ENCODE measurements at regions not wholly inside any gene's neighbourhood (a gene's known extent, or its start where the extent isn't known, plus 50 kb on each side); places are given as distances from the start of the nearest gene placed in this dataset.

DNA sequence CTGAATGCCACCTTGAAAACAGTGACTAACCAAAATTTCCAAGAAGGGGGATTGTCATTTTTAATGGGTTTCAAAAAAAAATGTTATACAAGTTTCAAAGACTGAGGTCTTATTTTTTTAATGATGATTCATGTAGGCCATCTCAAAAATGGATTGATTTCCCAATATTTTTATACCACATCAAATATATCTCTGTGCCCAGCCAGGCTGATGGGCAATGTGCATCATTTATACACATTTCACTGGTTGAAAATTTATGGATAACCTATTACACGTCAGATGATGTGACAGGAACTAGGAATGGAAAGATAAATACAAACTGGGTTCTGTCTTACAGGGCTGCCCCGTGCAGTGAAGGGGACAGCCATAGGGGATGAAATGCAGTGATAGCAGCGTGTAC, 112.7 kb upstream of the TMPO start:
- DNase-seq (ENCODE audit: low read depth) = no peak

DNA sequence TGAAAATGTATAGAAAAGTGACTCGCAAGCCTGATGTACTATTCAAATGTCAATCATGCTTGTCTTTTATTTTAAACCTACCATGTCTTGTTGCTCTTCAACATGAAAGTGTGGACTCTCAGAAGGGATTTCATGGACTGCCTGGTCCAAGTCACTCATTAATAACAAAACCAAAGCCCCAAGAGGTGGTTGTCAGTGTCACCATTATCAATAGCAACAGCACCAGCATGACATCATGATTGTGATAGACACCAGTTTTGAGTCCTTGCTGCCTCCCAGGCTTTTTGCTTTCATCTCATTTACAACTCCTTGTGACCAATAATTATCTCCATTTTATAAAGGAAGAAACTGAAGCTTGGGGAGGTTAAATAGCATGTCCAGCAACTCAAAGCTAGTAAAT, 112.0 kb upstream of the TMPO start:
- DNase-seq (ENCODE audit: low read depth) = no peak

DNA sequence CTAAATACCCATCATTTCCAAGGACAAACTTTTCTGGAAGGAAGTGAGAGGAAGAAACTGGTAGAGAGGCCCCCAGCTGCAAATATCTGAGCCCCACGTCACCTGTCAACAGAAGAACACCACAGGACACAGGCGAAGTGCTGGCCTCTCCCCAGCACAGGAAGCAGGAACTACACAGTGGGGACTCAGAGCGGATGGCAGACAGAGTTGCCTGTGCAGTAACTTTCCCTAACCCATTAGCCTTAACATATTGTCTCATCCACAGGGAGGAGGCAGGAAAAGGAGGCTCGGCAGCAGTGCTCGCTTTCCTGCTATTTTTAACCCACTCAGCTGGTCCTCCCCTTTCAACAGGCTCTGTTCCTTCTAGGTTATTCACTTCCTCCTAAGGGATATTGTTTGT, 111.5 kb upstream of the TMPO start:
- DNase-seq (ENCODE audit: low read depth) = no peak

DNA sequence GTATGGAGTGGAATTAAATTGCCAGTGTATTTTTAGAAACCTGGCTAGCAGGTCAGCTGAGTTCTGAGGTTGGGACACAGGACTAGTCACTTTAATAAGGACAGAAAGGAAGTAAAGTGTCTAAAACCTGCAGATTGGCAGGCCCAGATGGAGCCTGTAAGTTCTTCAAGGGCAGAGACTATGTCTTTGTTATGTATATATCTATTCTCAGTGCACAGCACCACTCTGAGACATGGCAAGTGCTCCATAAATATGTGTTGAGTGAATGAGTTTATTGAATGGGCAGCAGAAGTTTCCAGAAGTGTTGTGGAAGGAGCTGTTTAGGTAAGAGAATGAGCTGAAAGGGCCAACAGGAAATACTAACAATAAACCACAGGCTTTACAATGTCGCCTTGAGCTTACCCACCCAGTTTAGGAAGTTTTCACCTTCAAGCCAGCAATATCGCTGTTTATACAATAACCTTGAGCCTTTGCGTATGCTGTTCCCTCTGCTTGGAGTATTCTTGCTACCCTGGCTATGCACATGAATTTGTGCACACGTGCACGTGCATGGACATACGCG, 109.5 kb upstream of the TMPO start:
- DNase-seq (ENCODE audit: low read depth) = no peak

DNA sequence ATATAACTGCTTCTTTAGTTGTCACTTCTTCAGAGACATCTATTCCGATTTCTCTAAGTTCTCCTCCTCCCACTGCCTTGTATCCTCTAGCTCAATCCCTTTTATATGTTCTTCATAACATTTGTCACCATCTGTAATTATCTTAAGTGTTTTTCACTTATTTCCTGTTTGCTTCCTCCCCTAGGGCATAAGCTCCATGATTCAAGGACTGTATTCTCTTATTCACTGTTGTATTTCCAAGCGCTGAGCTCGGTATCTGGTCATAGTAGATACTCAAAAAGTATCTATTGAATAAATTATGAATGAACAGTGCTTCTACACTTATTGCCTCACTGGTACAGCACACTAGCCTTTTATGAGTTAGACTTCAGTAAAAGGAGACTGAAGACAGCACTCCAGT, 109.0 kb upstream of the TMPO start:
- no peak for DNase-seq (ENCODE audit: low read depth)

DNA sequence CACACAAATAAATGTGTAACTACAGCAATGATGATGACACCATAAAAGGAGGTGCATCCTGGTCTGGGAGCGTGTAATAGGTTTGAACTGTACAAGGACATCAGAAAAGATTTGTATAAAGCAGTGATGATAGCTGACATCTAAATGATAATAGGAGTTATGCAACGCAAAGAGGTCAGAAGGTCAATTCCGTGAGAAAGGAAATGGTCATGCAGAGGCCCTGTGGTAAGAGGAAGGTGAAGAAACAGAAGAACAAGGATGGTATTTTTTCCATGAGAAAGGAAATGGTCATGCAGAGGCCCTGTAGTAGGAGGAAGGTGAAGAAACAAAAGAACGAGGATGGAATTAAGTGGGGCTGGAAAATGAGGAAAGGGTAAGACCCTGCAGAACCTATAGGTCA, 106.7 kb upstream of the TMPO start:
- no peak for DNase-seq (ENCODE audit: low read depth)

DNA sequence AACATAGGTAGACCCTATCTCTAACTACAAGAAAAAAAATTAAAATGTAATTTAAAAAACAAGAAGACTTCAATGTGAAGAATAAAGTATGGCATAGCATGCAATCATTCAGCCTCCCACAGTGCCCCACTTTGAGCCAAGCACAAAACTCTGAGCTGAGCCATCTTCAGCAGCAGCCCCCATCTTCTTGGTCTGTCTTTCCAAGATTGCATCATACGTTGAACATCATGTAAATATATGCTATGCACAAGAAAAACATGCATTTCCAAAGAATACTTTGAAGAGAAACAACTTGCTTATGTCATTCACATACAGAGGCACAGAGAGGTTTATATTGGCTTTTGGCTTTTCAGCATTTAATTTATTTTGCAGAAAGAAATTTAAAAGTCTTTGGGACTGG, 105.8 kb upstream of the TMPO start:
- DNase-seq (ENCODE audit: low read depth) = no peak

DNA sequence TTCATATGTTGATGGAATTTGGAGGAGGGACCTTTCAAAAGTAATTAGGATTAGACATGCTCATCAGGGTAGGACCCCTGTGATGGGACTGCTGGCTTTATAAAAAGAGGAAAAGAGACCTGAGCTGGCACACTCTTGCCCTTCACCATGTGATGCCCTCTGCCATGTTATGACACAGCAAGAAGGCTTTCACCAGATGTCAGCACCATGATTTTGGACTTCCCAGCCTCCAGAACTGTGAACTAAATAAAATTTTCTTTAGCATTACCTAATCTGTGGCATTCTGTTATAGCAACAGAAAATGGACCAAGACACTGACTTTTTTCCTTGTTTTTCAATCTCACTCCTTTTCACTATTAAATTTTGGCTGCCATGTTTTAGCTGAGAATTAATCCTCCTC, 105.0 kb upstream of the TMPO start:
- no peak for DNase-seq (ENCODE audit: low read depth)

DNA sequence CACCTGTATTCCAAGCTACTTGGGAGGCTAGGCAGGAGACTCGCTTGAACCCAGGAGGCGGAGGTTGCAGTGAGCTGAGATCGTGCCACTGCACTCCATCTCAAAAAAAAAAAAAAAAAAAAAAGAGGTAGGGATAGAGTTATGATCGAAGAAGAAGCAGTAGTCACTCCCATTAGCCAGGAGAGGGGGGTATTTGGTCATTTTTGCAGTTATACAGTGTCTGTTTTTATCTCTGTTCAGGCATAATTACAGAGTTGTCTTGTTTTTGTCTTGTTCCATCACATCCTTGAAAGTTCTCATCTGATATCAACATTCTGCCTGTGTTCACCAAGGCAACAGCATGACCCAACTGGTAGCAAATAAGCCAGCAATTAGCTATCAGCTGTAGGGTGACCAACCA, 98.5 kb upstream of the TMPO start:
- no peak for DNase-seq (ENCODE audit: low read depth)

DNA sequence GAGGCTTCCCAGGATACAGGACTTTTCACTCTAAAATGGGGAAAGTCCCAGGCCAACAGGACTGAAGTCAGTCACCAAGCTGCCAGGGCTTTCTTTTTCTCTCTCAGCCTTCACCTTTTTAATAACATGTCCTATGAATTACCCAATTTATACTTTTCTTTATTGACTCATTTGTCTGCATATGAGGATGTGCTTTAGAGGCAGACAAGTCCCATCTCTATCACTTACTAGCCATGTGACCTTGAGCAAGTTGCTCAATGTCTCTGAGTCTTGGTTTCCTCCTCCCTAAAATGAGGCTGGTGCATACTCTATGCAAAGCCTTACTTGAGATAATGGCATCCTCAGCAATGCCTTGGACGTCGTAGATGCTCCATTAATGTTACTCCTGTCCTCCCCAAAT, 98.1 kb upstream of the TMPO start:
- no peak for DNase-seq (ENCODE audit: low read depth)

DNA sequence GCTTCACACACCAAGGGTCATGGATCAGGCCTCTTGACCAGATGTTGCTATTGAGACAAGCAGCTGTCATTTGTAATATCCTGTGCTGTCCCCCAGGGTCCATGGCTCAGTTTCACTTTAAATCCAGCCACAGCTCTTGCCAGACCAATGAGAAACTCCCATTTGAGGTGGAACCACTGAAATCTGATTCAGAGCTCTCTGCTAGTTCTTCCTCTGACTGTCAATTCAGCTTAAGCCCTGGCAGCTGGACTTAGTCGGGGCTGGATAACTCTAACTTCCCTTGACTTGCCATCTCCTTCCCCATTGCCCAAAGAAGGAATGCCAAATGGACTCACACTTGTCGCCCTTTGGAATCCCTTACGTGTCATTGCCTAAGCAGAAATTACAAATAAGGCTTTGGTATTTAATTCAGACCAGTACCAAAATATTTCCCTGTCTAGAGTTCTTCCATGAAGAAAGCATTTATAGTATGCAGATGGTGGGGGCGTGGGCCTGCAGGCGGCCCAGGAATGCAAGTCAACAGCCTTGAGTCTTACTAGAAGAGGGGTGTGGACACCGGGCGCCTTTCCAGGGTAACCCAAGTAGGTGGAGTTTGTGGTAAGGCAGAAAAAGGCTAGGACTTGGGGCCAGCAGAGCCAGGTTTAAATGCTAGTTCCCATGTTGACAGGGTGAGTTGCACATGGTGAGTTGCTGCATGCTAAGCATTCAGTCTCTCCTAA, 96.9 kb upstream of the TMPO start:
- DNase-seq (ENCODE audit: low read depth) = peak; percentile 96

DNA sequence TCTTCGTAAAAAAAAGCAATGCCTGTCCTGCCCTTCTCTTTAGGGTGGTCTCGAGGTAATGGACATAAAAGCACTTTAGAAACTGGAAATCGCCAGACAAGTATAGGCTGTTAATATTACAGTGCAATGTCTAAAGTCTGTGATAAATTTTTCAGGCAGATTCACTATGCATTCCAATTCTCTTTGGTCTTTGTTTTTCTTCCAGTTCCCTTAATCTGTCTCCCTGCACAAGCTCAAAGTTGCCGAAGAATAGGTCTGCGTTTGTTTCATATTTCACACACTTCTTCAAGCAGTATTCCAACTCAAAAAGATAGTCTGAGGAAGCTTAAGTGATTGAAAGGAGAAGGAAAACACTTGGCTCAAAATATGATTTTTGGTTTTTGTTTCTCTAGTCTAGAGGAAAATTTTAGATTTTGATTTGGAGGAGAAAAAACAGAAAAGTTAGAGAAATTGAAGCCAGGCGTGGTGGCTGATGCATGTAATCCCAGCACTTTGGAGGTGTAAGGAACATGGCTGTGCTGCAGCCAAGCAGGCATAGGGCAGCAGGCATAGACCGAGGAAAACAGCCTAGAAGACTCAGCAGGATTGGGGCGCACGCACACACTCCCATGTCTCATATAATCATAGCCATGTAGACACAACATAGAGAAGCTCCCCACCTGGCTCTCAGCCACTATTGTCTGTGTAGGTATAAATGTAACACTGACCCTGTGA, 96.2 kb upstream of the TMPO start:
- no peak for DNase-seq (ENCODE audit: low read depth)

DNA sequence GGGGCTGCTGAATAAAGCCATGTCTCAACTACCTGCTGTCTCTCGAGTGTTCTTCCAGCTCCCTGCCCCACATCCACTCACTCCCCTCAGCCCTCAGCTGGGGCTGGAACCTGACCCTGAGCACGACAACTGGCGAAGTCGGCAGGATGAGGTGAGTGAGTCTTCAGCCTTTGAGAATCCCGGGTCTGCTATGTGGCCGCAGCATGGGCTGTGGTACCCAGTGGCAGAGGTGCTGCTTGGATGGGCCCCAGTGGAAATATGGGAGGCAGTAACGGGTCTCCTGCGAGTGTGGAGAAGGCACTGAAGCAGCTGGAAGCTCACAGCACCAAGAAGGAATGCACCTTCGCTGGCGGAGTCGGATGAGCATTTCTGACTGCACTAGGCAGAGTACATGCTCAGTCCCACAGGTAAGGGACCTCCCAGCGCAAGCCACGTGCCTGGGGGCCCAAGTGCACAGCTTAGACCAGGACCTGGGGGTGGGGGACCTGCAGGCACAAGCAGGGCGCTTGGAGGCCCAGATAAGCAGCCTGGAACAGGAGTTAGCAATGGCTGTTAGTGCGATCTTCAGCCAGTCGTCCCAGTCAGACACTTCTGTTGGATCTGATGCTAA, 95.5 kb upstream of the TMPO start:
- DNase-seq (ENCODE audit: low read depth) = no peak

DNA sequence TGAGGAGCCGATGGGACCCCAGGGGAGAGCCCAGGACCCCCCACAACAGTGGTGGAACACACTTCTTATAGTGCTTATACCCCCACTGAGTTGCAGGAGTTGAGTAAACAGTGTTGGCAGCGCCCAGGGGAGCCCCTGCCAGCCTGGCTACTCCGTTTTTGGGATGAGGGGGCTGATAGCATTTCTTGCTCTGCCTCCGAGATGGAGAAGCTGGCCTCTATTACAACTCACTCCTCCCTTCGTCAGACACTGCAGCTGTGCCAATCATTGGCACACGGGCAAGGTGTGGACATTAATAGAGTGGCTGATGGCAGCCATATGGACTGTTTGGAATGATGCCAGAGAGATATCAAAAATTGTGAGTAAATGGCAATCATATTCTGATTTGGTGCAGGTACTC, 94.9 kb upstream of the TMPO start:
- no peak for DNase-seq (ENCODE audit: low read depth)

DNA sequence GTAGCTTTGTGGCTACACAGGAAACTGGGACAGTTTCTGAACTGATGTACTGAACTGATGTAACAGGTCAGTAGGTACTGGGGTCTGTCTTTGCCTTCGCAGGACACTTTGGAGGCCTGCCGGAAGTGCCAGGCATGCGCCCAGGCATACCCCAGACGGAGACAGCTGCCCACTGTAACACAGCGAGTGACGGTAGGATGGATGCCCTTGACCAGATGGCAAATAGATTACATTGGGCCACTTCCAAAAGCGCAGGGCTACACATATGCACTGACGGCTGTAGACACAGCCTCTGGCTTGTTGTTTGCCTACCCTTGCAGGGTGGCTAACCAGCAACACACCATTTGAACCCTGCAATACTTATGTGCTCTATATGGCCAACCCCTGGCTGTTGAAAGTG, 94.1 kb upstream of the TMPO start:
- no peak for DNase-seq (ENCODE audit: low read depth)

DNA sequence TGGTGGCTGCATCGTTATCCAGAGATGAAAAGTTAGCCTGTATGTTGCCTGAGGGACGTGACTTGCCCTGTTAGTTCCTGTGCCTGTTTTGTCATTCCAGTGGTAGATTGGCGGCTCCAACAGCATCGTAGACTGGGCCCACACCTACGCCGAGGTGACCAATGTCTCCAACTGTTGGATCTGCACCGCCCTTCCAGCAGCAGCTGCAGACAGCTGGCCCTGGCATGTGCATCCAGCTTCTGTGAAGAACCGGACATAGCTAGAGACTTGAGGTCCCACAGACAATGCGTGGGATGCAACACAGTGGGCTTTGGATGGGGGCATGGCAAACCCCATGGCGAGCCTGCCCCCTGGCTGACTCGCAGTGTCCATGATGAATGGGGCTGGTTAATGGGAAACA, 93.0 kb upstream of the TMPO start:
- DNase-seq (ENCODE audit: low read depth) = no peak

DNA sequence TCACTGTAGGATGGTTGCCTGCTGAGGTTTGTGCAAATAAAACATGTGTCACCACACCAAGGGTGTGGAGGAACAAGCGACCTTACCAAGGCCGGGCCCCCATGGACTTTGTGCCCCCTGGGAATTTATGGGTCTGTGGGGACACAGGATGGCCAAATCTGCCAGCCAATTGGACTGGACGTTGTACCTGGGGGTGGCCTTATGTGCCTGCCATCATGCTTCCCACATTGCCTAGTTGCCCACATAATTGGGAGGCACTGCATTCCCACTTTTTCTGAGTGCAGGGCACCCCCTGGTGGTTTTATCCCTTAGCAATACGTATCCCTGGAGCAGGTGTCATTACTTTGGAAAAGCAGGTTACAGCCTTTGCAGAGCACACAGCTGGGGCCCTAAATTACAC, 92.6 kb upstream of the TMPO start:
- no peak for DNase-seq (ENCODE audit: low read depth)

DNA sequence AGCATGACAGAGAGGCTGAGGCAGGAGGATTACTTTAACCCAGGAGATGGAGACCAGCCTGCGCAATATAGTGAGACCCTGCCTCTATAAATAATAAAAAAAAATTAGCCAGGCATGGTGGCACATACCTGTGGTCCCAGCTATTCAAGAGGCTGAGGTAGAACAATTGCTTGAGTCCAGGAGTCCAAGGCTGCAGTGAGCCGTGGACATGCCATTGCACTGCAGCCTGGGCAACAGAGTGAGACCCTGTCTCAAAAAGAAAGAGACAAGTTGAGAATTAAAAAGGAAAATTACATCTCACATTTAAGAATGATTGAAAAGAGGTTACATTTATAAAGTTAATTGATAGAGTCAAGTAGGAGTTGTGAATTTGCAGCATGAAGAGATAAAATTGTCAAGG, 91.4 kb upstream of the TMPO start:
- no peak for DNase-seq (ENCODE audit: low read depth)

DNA sequence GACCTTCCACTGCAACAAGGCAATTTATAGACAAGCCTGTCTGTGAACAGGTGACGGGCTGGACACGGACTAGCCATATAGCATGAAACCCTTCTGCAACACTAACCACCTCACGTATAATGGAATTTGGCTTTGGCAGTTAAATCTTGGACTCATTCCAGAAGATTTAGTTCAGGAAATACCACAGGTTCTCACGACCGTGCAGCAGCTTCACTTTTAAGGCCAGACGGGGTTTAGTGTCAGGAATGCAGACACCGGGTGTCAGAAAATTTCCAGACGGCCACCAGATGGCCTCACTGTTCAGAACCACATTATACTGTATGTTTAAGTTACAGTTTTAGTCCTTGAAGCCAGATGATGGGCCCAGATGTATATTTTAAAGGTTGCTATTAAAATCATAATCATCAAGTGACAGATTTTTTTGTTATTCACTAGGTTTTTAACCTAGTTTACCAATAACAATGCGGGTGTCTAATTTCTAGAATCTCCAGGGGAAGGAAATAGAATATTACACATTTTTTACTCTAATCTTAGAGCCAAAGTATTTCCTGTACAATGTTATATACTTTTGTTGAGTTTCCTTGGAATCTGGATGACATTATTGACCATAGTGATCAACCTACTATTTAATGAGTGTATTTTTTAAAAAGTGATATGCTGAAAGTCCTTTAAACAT, 90.5 kb upstream of the TMPO start:
- peak; percentile 31 for DNase-seq (ENCODE audit: low read depth)

DNA sequence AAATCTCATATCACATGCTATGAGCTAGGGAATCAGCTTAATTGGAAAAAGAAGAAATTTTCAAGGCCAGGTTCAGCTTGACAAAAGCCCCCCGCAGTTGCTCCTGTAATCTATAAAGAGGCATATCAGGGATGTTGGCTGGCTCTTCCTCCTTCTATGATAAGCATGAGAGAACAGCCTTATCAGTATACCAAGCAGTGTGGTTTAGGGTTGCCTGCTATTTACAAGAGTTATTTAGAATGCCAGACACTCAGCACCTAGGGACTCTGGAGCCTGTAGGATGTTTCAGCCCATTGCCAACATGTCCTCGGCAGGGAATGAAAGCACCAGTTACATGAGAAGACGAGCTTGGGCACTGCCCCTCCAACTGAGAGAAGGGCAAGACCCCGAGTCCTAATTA, 89.5 kb upstream of the TMPO start:
- no peak for DNase-seq (ENCODE audit: low read depth)

DNA sequence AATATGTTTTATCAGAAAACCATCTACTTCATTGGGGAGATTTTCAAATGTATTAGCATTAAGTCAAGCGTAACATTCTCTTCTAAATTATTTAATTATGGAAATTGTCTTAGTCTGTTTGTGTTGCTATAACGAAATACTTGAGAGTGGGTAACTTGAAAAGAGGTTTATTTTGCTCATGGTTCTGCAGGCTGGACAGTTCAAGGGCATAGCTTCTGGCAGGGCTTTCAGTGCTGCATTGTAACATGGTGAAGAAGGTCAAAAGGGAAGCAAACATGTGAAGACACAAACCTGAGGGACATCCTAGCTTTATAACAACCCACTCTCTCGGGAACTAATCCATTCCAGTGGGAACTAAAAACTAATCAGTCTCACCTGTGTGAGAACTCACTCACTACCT, 84.3 kb upstream of the TMPO start:
- no peak for DNase-seq (ENCODE audit: low read depth)

DNA sequence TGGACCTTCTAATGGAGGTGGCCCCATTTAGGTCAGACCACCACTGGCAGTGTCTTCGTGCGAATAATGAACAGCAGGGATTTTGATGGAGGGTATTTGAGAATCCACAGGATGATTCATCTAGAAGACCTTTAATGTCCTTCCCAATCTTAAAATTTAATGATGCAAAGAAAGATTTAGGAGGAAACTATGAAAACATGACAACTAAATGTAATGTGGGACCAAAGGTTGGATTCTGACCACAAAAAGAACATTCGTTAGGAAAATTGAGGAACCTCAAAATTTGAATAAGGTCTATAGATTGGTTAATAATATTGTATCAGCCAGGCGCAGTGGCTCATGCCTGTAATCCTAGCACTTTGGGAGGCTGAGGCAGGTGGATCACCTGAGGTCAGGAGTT, 78.2 kb upstream of the TMPO start:
- no peak for DNase-seq (ENCODE audit: low read depth)

Data from GM04504 (cell line).